IPS-15b (cell line): ENCODE measurements at regions not wholly inside any gene's neighbourhood (a gene's known extent, or its start where the extent isn't known, plus 50 kb on each side); places are given as distances from the start of the nearest gene placed in this dataset.

ENCODE experiments used
- H3K27me3 ChIP-seq: one replicate; pipeline ENCODE4 v1.6.1; 2013; ENCODE audit warnings: low read length; ENCODE audit not compliant: control insufficient read depth, insufficient read depth
- H3K36me3 ChIP-seq: one replicate; pipeline ENCODE4 v1.6.1; 2013; ENCODE audit warnings: low read length; ENCODE audit not compliant: control insufficient read depth, insufficient read depth
- H3K4me1 ChIP-seq: one replicate; pipeline ENCODE4 v1.6.1; 2013; ENCODE audit warnings: mild to moderate bottlenecking, low read length; ENCODE audit not compliant: control insufficient read depth, insufficient read depth
- H3K4me3 ChIP-seq: one replicate; pipeline ENCODE4 v1.5.1; 2013; ENCODE audit warnings: low read depth, low read length
- H3K9ac ChIP-seq: one replicate; pipeline ENCODE4 v1.6.1; 2013; ENCODE audit warnings: low read depth, mild to moderate bottlenecking, low read length
- H3K9me3 ChIP-seq: one replicate; pipeline ENCODE4 v1.6.1; 2013; ENCODE audit warnings: mild to moderate bottlenecking, low read length; ENCODE audit not compliant: control insufficient read depth, insufficient read depth

DNA sequence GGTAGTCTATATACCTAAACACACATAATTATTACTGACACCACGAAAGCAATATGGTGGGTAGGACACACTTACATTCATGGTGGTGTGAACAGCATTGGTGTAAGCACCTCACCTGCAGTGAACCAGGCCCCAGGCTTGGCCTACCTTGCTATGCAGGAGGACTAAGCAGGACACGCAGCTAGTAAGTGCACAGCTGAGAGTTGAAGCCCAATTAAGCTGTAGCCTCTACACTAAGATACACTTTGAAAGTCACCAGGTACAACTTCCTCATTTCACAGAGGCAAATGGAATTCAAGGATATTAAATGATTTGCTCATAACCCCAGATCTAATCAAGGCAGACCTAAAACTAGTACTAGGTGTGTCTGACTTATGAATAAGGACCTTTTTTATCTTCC lies 145.8 kb upstream of the PAPPA start:
- Histone ChIP-seq H3K4me1 (no peaks in the 10 kb centered on the region), H3K9ac (no peak overlapping the region), H3K27me3 (no peaks in the 10 kb centered on the region), H3K4me3 (no peak overlapping the region), H3K36me3 (no peaks in the 10 kb centered on the region), H3K9me3 (no peaks in the 10 kb centered on the region)

DNA sequence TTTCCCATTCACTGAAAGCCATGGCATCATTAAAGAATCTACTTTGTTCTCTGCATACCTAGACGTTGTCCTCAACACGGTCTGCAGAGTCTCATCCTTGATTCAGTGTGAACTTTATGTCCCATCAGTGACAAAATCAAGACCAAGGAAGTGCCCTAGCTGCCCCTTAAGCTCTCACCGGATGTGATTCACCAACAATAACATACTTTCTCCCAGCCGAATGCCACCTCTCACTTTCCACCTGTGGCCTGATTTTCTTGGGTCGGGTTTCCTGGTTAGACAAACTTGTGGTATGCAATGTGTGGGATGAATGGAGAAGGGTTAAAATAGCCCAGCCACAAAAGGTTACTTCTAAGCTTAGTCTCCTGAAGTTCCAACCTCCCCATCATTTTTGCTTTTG lies 145.3 kb upstream of the PAPPA start:
- Histone ChIP-seq H3K9ac (no peak overlapping the region), H3K9me3 (no peaks in the 10 kb centered on the region), H3K4me1 (no peaks in the 10 kb centered on the region), H3K4me3 (no peak overlapping the region), H3K27me3 (no peaks in the 10 kb centered on the region), H3K36me3 (no peaks in the 10 kb centered on the region)

DNA sequence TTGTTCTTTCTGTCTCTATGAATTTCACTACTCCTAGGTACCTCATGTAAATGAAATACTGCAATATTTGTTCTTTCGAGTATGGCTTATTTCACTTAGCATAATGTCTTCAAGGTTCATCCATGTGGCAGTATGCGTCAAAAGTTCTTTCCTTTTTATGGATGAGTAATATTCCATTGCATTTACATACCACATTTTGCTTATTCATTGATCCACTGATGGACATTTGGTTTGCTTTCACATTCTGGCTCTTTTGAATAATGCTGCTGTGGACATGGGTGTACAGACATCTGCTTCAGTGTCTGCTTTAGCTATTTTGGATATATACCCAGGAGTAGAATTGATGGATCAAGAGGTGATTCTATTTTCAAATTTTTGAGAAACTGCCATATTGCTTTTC lies 144.2 kb upstream of the PAPPA start:
- H3K27me3 ChIP-seq: no peaks in the 10 kb centered on the region
- H3K4me3 ChIP-seq: no peak overlapping the region
- H3K4me1 ChIP-seq: no peaks in the 10 kb centered on the region
- H3K36me3 ChIP-seq: no peaks in the 10 kb centered on the region
- no peak overlapping the region for H3K9ac ChIP-seq
- H3K9me3 ChIP-seq: no peaks in the 10 kb centered on the region

DNA sequence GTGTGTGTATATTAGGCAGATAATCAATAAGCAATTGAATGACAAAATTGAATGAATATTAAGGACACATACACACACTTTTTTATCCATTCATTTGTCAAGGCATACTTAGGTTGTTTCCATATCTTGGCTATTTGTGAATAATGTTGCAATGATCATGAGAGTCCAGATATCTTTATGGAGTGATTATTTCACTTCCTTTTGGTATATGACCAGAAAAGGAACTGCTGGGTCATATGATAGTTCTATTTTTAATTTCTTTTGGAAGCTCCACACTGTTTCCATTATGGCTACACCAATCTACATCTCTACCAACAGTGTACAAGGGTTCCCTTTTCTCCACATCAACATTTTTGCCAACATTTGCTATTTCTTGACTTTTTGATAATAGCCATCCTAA lies 137.7 kb upstream of the PAPPA start:
- H3K9me3 ChIP-seq: no peaks in the 10 kb centered on the region
- no peak overlapping the region for H3K4me3 ChIP-seq
- no peak overlapping the region for H3K9ac ChIP-seq
- no peaks in the 10 kb centered on the region for H3K36me3 ChIP-seq
- no peaks in the 10 kb centered on the region for H3K27me3 ChIP-seq
- no peaks in the 10 kb centered on the region for H3K4me1 ChIP-seq

DNA sequence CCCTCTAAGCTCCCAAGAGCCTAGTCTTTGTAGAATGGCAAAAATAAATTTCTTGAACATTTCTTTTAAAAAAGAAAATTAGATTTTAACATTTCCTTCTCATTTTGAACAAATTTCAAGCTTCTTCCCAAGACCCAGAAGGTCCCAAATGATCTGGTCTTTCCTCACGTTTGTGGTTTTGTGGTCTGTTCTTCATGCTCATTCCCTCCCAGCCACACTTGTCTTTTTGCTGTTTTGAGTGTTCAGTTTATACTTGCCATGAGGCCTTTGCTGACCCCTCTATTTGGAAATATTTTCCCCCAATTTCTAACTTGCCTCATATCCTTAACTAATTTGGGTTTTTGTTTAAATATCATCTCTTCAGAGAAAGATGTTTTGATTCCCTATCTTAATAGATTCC lies 133.4 kb upstream of the PAPPA start:
- Histone ChIP-seq H3K9me3 (no peaks in the 10 kb centered on the region), H3K27me3 (no peaks in the 10 kb centered on the region), H3K4me1 (no peaks in the 10 kb centered on the region), H3K36me3 (no peaks in the 10 kb centered on the region), H3K9ac (no peak overlapping the region), H3K4me3 (no peak overlapping the region)

DNA sequence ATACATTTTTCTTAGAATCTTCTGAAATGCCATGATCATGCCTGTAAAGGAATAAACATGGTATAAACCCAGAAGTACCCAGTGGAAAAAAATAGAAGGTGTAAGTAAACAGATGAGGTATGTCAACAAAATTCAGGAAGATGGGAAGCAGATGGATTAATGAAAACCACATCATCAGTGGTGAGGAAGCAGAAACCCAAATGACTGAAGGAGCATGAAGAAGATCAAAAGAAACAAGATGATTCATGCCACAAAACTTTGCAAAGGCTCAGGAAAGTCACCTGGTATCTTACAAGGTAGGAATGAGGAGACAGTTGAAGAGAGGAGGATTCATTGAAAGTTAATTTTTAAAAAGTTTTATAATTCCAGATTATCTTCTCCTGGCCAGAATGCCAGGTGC lies 132.8 kb upstream of the PAPPA start:
- Histone ChIP-seq H3K9me3 (no peaks in the 10 kb centered on the region), H3K4me3 (no peak overlapping the region), H3K36me3 (no peaks in the 10 kb centered on the region), H3K4me1 (no peaks in the 10 kb centered on the region), H3K9ac (no peak overlapping the region), H3K27me3 (no peaks in the 10 kb centered on the region)

DNA sequence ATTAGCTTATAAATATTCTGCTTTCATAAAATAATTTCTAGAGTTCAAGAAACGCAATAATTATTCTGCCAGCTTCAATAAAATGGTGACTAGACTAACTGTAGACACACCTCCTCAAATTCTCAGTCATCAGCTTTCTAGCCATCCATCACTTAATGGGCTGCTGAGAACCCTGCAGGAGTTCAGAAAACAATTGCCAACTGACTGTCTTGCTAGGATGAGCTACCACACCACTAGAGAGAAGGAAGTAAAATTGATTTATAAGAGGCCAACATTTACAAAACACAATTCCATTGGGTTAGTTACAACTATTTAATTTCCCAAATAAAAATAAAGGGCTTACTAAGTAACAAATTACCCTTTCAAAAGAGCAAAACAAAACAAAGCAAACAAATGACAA lies 126.5 kb upstream of the PAPPA start:
- Histone ChIP-seq H3K4me1 (peaks cover 3% of the 10 kb centered on the region), H3K9ac (no peak overlapping the region), H3K36me3 (no peaks in the 10 kb centered on the region), H3K9me3 (no peaks in the 10 kb centered on the region), H3K27me3 (no peaks in the 10 kb centered on the region), H3K4me3 (no peak overlapping the region)

DNA sequence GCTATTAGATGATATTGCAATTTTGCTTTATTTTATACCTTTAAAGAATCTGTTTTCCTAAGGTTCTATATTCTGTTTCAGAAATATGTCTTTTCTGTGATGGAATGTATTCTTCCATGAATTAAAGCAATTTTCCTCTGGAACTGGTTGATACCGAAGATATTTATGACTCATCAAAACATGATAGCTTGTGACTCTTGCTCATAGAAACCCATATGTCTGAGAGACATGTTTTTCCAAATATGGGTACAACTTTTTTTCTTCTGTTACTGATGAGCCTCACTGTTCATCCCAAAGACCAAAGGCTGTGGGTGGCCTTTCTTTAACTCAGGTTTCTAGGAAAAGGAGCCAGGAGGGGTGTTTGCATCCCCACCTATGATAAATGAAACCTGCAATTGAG lies 126.1 kb upstream of the PAPPA start:
- Histone ChIP-seq H3K36me3 (no peaks in the 10 kb centered on the region), H3K4me3 (no peak overlapping the region), H3K27me3 (no peaks in the 10 kb centered on the region), H3K4me1 (peaks cover 3% of the 10 kb centered on the region), H3K9me3 (no peaks in the 10 kb centered on the region), H3K9ac (no peak overlapping the region)

DNA sequence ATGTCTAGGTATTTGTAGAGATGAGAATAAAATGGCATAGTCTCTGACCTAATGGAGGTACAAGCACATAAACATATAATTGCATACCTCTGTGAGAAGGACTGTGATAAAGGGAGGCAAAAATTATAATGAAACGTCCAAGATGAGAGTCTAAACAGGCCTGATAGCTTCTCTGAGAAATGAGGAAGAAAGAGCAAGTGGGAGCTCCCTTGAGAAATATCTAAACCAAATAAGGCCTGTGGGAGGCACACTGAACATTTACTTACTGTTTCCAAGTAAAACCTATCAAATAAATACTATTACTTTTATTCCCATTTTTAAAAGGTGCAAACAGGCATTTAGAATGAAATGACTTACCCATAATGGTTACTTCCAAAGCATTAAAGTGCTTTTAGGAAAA lies 125.6 kb upstream of the PAPPA start:
- H3K4me1 ChIP-seq: peaks cover 3% of the 10 kb centered on the region
- no peak overlapping the region for H3K9ac ChIP-seq
- no peaks in the 10 kb centered on the region for H3K36me3 ChIP-seq
- H3K27me3 ChIP-seq: no peaks in the 10 kb centered on the region
- H3K9me3 ChIP-seq: no peaks in the 10 kb centered on the region
- no peak overlapping the region for H3K4me3 ChIP-seq

DNA sequence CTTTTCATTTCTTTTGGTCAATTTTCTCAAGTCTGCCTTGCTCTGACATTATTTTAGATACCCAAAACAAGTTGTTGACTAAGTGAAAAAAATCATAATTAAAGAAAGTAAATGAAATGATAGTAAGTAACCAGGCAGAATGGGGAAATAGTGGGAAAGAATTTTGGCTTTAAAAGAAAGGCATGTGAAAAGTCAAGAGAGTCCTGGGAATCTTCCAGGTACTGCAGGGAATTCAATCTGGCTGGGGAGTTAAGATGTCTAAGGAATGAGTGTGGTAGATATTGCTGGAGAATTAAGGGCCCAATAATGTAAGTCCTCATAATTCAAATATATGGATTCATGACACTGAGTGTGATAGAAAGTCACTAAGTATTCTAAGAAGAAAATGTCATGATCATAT lies 123.1 kb upstream of the PAPPA start:
- no peak overlapping the region for H3K4me3 ChIP-seq

DNA sequence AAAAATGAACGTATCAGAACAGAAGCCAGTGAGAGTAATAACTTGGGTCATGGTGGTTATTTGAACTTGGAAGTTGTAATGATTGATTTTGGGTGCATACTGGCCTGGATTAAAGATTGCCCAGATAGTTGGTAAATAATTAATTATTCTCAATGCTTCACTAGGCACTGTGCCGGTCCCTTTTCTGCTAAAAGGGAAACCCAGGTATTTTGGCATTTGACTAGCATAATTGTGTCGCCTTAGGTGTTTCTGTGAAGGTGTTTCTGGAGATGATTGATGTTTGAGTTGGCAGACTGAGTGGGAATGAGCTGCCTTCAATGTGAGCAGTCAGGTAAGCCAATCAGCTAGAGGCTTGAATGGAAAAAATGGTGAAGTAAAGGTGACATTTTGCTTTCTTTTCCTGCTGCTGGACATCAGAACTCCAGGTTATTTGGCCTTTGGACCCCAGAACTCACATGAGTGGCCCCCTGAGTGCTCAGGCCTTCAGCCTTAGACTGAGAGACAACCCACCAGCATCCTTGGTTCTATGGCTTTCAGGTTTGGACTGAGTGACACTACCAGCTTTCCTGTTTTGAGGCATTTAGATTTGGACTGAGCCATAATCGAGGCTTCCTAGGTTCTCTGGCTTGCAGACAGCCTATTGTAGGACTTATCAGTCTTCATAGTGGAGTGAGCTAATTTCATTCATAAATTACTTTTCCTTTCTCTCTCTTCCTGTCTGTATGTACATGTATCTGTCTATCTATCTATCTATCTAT lies 120.7 kb upstream of the PAPPA start:
- Histone ChIP-seq H3K9me3 (no peaks in the 10 kb centered on the region), H3K4me3 (no peak overlapping the region), H3K9ac (no peak overlapping the region), H3K4me1 (no peaks in the 10 kb centered on the region), H3K36me3 (no peaks in the 10 kb centered on the region), H3K27me3 (no peaks in the 10 kb centered on the region)

More for the DNA sequence above, 123.1 kb upstream of the PAPPA start:
- H3K36me3 ChIP-seq: no peaks in the 10 kb centered on the region
- peaks cover 3% of the 10 kb centered on the region for H3K4me1 ChIP-seq
- H3K9me3 ChIP-seq: no peaks in the 10 kb centered on the region
- no peak overlapping the region for H3K9ac ChIP-seq
- no peaks in the 10 kb centered on the region for H3K27me3 ChIP-seq

DNA sequence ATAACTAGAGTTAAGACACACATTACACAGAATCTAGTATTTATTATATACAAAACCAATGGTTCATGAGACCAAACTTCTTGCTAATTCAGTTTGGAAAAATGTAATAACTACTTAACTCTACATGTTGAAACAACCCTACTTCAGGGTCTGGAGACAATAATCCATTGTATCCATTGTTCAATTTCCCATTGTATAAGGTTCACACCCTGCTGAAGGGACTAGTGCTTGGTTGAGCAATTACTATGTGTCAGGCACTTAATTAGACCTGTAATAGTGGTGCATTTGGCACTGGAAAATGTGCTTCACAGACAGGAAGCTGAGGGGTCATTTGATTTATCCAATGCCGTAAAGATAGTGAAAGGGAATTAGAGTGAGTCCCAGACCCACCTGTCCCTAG lies 114.3 kb upstream of the PAPPA start:
- no peaks in the 10 kb centered on the region for H3K9me3 ChIP-seq
- no peak overlapping the region for H3K4me3 ChIP-seq
- no peaks in the 10 kb centered on the region for H3K36me3 ChIP-seq
- H3K4me1 ChIP-seq: no peaks in the 10 kb centered on the region
- no peak overlapping the region for H3K9ac ChIP-seq
- H3K27me3 ChIP-seq: no peaks in the 10 kb centered on the region
